ENCODE measurements at regions not wholly inside any gene's neighbourhood (a gene's known extent, or its start where the extent isn't known, plus 50 kb on each side); places are given as distances from the start of the nearest gene placed in this dataset.

- no peaks in the 10 kb centered on the region for H3K36me3 ChIP-seq (ENCODE audit: low read depth)
- intact Hi-C loops (cut with DNase I, micrococcal nuclease): no loop called here
Observed at GRCh38 chr14:61930101-61930857, 168.1 kb downstream of the SNAPC1 start.

GRCh38 chr14:61932974-61933373 is 170.8 kb downstream of the SNAPC1 start:
- TF ChIP-seq CTCF (IDR thresholded peaks at IDR 0.05): no peak

More at GRCh38 chr14:61930101-61930857, 168.1 kb downstream of the SNAPC1 start:
- TF ChIP-seq CTCF (IDR thresholded peaks at IDR 0.05): no peak
- H3K9me3 ChIP-seq: no peaks in the 10 kb centered on the region
- H3K4me3 ChIP-seq: no peak overlapping the region
- no peaks in the 10 kb centered on the region for H3K4me1 ChIP-seq (ENCODE audit: low read depth)
- DNase-seq (no peak), ATAC-seq (no peak)

GRCh38 chr14:61934385-61934784 is 172.2 kb downstream of the SNAPC1 start:
- TF ChIP-seq CTCF (IDR thresholded peaks at IDR 0.05): no peak
- no peak for DNase-seq
- H3K4me3 ChIP-seq: no peak overlapping the region
- intact Hi-C loops (cut with DNase I, micrococcal nuclease): no loop called here
- no peaks in the 10 kb centered on the region for H3K4me1 ChIP-seq (ENCODE audit: low read depth)
- ATAC-seq: no peak
- no peaks in the 10 kb centered on the region for H3K9me3 ChIP-seq
- no peaks in the 10 kb centered on the region for H3K36me3 ChIP-seq (ENCODE audit: low read depth)

More at GRCh38 chr14:61932974-61933373, 170.8 kb downstream of the SNAPC1 start:
- intact Hi-C loops (cut with DNase I, micrococcal nuclease): no loop called here
- Histone ChIP-seq H3K4me1 (ENCODE audit: low read depth) (no peaks in the 10 kb centered on the region), H3K4me3 (no peak overlapping the region), H3K36me3 (ENCODE audit: low read depth) (no peaks in the 10 kb centered on the region), H3K9me3 (no peaks in the 10 kb centered on the region)
- no peak for ATAC-seq
- DNase-seq: no peak

- Histone ChIP-seq H3K4me1 (ENCODE audit: low read depth) (no peaks in the 10 kb centered on the region), H3K9me3 (no peaks in the 10 kb centered on the region), H3K36me3 (ENCODE audit: low read depth) (no peaks in the 10 kb centered on the region), H3K4me3 (no peak overlapping the region)
- DNase-seq: no peak
- intact Hi-C loops (cut with DNase I, micrococcal nuclease): no loop called here
- ATAC-seq: no peak
- no peak for TF ChIP-seq CTCF (IDR thresholded peaks at IDR 0.05)
Observed at GRCh38 chr14:61939776-61940175, 177.6 kb downstream of the SNAPC1 start.

- Histone ChIP-seq H3K4me1 (ENCODE audit: low read depth) (no peaks in the 10 kb centered on the region), H3K4me3 (no peak overlapping the region), H3K36me3 (ENCODE audit: low read depth) (no peaks in the 10 kb centered on the region), H3K9me3 (no peaks in the 10 kb centered on the region)
- no peak for TF ChIP-seq CTCF (IDR thresholded peaks at IDR 0.05)
- intact Hi-C loops (cut with DNase I, micrococcal nuclease): no loop called here
- DNase-seq: no peak
- no peak for ATAC-seq
Observed at GRCh38 chr14:61940666-61941420, 178.6 kb downstream of the SNAPC1 start.
